NCI-H2171 treated with DMSO at 0.1 percent for 48 hours (cell line): ENCODE measurements at regions not wholly inside any gene's neighbourhood (a gene's known extent, or its start where the extent isn't known, plus 50 kb on each side); places are given as distances from the start of the nearest gene placed in this dataset.
"Not testable (repeated sequence)": the region's sequence is repeated elsewhere in the genome, so short reads cannot be mapped to it uniquely, and the experiment has no call there.

Source experiments
- DNase-seq: peaks from one replicate; lab custom pipeline; 2025; lab: John Stamatoyannopoulos, UW

GRCh38 chr16:59881376-59881775, 1147.3 kb upstream of the GOT2 start:
- no peak for DNase-seq

- no peak for DNase-seq
Observed at GRCh38 chr16:59880611-59881010, 1146.5 kb upstream of the GOT2 start.

- no peak for DNase-seq
Observed at GRCh38 chr16:59878999-59879398, 1144.9 kb upstream of the GOT2 start.

- peak; percentile 6 for DNase-seq
Observed at GRCh38 chr16:59878479-59878878, 1144.4 kb upstream of the GOT2 start.

GRCh38 chr16:59864981-59865666, 1131.0 kb upstream of the GOT2 start:
- no peak for DNase-seq

- no peak for DNase-seq
Observed at GRCh38 chr16:59859676-59860402, 1125.7 kb upstream of the GOT2 start.

GRCh38 chr16:59854846-59855439, 1120.8 kb upstream of the GOT2 start:
- no peak for DNase-seq

GRCh38 chr16:59849716-59850115, 1115.6 kb upstream of the GOT2 start:
- DNase-seq, result no peak

GRCh38 chr16:59848296-59848695, 1114.2 kb upstream of the GOT2 start:
- DNase-seq, result no peak

- DNase-seq, result no peak
Observed at GRCh38 chr16:59840169-59840568, 1106.1 kb upstream of the GOT2 start.

- no peak for DNase-seq
Observed at GRCh38 chr16:59826767-59827166, 1092.7 kb upstream of the GOT2 start.

- not testable (repeated sequence) for DNase-seq
Observed at GRCh38 chr16:59809488-59809887, 1075.4 kb upstream of the GOT2 start.

- DNase-seq, result no peak
Observed at GRCh38 chr16:59783191-59783590, 1049.1 kb upstream of the GOT2 start.

GRCh38 chr16:59773330-59773729, 1039.2 kb upstream of the GOT2 start:
- no peak for DNase-seq

- no peak for DNase-seq
Observed at GRCh38 chr16:59759296-59759695, 1025.2 kb upstream of the GOT2 start.

- no peak for DNase-seq
Observed at GRCh38 chr16:59758848-59759247, 1024.7 kb upstream of the GOT2 start.

GRCh38 chr16:59754854-59755253, 1020.7 kb upstream of the GOT2 start:
- DNase-seq, result no peak

- DNase-seq, result no peak
Observed at GRCh38 chr16:59749662-59750336, 1015.7 kb upstream of the GOT2 start.

- DNase-seq, result no peak
Observed at GRCh38 chr16:59748531-59748930, 1014.4 kb upstream of the GOT2 start.

GRCh38 chr16:59743504-59743903, 1009.4 kb upstream of the GOT2 start:
- no peak for DNase-seq

GRCh38 chr16:59740858-59741257, 1006.7 kb upstream of the GOT2 start:
- no peak for DNase-seq

- DNase-seq, result no peak
Observed at GRCh38 chr16:59737274-59737673, 1003.2 kb upstream of the GOT2 start.

- no peak for DNase-seq
Observed at GRCh38 chr16:59733321-59733720, 999.2 kb upstream of the GOT2 start.
